Activated CD4-positive, alpha-beta T cell treated with anti-CD3 and anti-CD28 coated beads for 48 hours (primary cell): ENCODE measurements at regions not wholly inside any gene's neighbourhood (a gene's known extent, or its start where the extent isn't known, plus 50 kb on each side); places are given as distances from the start of the nearest gene placed in this dataset.
"Not testable (repeated sequence)": the region's sequence is repeated elsewhere in the genome, so short reads cannot be mapped to it uniquely, and the experiment has no call there.

Experiments used
- DNase-seq: peaks from one replicate; pipeline ENCODE4 v3.0.0-alpha.2; 2020

GRCh38 chr10:80751940-80752339, 214.2 kb downstream of the SH2D4B start:
- DNase-seq, result no peak

GRCh38 chr10:80753612-80754011, 215.9 kb downstream of the SH2D4B start:
- no peak for DNase-seq

GRCh38 chr10:80755893-80756292, 218.2 kb downstream of the SH2D4B start:
- no peak for DNase-seq

- no peak for DNase-seq
Observed at GRCh38 chr10:80759693-80760092, 222.0 kb downstream of the SH2D4B start.

GRCh38 chr10:80760914-80761371, 223.2 kb downstream of the SH2D4B start:
- no peak for DNase-seq

- no peak for DNase-seq
Observed at GRCh38 chr10:80767963-80768362, 230.3 kb downstream of the SH2D4B start.

GRCh38 chr10:80769700-80770160, 232.0 kb downstream of the SH2D4B start:
- DNase-seq, result no peak

GRCh38 chr10:80770239-80770638, 232.5 kb downstream of the SH2D4B start:
- DNase-seq, result no peak

- no peak for DNase-seq
Observed at GRCh38 chr10:80771285-80771684, 233.6 kb downstream of the SH2D4B start.

GRCh38 chr10:80771902-80772555, 234.3 kb downstream of the SH2D4B start:
- no peak for DNase-seq

- no peak for DNase-seq
Observed at GRCh38 chr10:80772596-80772995, 234.9 kb downstream of the SH2D4B start.

- no peak for DNase-seq
Observed at GRCh38 chr10:80784695-80785094, 247.0 kb downstream of the SH2D4B start.

GRCh38 chr10:80786322-80786721, 248.6 kb downstream of the SH2D4B start:
- no peak for DNase-seq

GRCh38 chr10:80787952-80788351, 250.2 kb downstream of the SH2D4B start:
- DNase-seq, result no peak

- no peak for DNase-seq
Observed at GRCh38 chr10:80794994-80795393, 257.3 kb downstream of the SH2D4B start.

- DNase-seq, result no peak
Observed at GRCh38 chr10:80805343-80806020, 267.8 kb downstream of the SH2D4B start.

GRCh38 chr10:80814147-80814652, 276.5 kb downstream of the SH2D4B start:
- no peak for DNase-seq

- no peak for DNase-seq
Observed at GRCh38 chr10:80829151-80829550, 291.4 kb downstream of the SH2D4B start.

GRCh38 chr10:80829562-80829961, 291.9 kb downstream of the SH2D4B start:
- DNase-seq, result no peak

- DNase-seq, result not testable (repeated sequence)
Observed at GRCh38 chr10:80832693-80833092, 295.0 kb downstream of the SH2D4B start.

GRCh38 chr10:80855348-80855971, 317.8 kb downstream of the SH2D4B start:
- DNase-seq, result no peak

GRCh38 chr10:80856186-80856585, 318.5 kb downstream of the SH2D4B start:
- DNase-seq, result no peak

GRCh38 chr10:80859279-80859678, 321.6 kb downstream of the SH2D4B start:
- not testable (repeated sequence) for DNase-seq

- no peak for DNase-seq
Observed at GRCh38 chr10:80860719-80861118, 323.0 kb downstream of the SH2D4B start.
